DMS153 treated with DMSO at 0.1 percent for 48 hours (cell line): ENCODE measurements at regions not wholly inside any gene's neighbourhood (a gene's known extent, or its start where the extent isn't known, plus 50 kb on each side); places are given as distances from the start of the nearest gene placed in this dataset.
A peak's percentile ranks its signal among the peaks of the same experiment; 100 is the strongest.

Experiments used
- DNase-seq: peaks from one replicate; lab custom pipeline; 2025; ENCODE audit not compliant: unreplicated experiment; lab: John Stamatoyannopoulos, UW

DNA sequence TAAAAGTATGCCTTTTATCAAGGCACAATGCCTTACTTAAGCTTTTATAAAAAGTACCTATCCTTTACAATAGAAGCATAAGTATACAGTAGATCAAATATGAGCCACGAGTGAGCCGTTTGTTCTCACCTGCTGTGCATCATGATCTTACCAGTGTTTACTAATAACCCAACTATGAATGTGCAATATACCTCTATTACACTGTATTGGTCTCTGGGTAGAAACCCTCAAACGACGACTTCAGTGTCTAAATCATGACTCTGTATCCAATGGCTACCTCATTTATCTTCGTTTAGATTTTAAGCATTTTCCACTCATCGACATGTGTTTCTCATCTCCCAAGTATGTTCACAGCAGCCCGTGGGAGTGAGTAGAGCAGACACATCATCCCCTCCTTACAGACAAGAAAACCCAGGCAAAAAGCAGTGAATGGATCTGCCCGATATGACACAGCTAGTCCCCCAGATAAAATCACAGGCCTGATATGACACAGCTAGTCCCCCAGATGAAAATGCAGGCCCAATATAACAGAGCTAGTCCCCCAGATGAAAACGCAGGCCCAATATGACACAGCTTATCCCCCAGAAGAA, 279.8 kb downstream of the TNS1 start:
- no peak for DNase-seq

DNA sequence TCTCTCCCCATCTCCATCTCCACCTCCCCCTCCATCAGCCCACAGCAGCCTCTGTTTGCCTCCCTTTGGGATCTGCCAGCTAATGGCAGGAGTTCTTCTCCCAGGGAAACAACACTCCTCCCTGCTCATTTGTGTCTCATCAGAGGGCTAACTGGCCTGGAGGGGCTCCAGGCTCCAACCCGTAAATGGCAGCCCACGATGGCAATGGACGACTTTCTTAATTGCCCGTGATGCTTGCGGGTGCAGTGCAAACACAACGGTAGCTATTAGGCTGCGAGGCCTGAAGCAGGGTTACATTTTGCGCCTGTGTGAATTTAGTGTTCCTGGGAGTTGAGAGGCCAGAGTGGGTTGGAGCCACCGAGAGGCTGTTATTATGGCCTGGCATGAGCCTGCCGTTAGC, 285.1 kb downstream of the TNS1 start:
- no peak for DNase-seq

DNA sequence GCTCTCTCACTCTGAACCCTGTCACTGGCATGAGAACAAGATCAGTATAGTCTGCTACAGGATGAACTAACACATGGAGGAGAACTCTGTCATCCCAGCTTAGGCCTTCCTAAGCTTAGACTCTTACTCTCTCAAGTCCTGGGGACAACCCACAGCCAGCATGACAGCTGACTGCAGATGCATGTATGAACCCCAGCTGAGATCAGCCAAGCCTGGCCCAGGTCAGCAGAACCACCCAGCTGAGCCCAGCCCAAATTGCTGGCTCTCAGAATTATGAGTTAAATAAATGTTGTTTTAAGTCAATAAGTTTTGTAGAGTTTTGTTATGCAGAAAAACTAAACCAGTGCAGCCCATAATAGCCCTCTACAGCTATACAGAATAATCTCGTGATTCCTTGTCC, 287.3 kb downstream of the TNS1 start:
- no peak for DNase-seq

DNA sequence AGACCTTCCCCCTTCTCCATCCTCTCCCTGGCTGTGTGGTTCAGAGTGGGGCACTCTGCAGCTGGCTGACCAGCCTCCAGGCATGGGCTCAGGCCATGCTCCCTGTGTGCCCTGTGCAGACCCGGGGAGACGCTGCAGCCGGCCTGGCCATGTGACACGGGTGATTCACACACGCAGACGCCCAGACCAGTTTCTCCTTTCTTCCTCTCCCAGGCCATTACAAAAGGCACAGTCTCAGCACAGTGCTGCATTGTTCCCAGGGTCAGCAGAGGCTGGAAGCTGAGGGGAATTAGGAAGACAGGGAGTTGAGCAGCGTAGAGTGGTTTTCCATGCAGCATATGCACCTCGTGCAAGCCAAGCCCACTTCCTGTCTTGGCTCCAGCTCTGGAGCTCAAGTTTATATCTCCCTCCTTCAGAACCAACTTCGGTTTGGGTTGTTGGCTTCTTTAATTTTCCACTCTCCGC, 288.5 kb downstream of the TNS1 start:
- DNase-seq, result no peak

DNA sequence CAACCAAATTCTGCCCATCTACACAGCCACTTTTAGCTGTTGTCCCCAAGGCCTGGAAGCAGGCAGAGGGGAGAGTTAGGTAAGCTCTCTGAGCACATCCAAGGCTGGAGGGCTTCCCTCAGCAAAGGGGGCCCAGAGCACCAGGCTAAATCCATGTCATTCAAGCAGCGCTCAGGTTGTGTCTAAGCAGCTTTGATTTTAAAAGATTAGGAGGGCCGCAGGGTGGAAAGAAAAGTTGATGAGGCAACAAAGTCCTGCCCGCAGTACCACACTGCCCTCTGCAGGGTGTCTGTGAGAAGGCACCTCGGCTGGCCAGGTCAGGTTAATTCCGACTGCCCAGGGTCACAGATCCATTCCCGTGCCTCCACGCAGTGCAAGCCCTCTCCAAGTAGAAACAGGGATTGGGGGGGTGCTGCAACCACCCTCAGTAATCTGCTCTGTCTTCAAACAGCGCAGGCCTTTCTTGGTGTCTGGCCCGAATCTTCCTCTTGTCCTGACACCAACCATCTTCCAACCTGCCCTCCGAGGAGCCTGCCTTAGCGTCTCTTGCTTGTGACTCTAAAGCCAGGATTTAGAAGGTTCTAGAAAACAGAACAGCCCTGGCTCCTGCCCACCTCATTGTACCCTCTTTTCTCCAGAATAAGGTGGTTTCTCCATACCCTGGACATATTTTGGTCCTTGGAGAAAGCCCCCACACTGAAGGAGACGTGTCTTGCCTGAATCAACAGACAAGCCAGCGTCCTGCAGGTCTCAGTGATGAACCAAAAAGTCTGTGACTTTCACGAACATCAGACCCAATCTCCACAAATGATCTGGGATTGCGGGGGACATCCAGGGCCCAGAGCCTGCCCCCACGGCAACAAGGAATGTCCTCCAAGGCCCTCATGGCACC, 289.2 kb downstream of the TNS1 start:
- DNase-seq, result peak; percentile 44

DNA sequence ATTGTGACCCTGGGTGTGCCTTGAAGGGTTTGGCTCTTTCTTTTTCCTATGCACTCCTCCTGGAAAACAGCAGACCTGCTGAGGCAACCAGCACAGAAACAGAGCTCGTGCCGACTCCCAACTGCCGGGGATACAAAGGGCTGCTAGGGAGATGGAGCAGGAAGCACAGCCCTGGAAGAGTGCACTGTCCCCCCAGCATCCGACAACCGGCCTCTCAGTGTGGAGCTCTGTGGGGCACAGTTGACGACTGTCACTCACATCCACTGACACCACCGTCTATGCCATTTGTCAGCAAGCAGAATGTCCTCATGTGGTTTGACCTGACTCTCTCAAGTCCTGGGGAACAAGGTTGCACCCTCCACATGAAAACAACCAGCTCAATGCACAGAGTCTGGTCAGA, 290.4 kb downstream of the TNS1 start:
- no peak for DNase-seq

DNA sequence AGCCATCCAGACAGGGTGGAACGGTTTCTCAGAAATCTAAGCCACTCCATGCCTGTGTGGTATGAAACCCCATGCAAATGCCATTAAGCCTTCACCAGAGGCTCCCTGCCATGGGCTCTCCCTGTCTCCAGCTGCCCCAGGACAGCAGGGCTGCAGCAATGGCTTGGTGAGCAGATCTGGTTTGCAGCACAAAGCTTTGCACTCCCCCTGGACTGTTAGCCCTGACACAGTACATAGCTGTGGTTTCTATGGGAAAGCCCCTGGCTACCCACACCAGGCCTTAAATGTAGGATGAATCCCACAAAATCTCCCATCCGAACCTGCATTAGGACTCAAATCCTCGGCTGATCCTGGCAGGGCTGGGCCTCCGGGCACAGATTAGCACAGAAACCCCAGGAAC, 291.6 kb downstream of the TNS1 start:
- no peak for DNase-seq

DNA sequence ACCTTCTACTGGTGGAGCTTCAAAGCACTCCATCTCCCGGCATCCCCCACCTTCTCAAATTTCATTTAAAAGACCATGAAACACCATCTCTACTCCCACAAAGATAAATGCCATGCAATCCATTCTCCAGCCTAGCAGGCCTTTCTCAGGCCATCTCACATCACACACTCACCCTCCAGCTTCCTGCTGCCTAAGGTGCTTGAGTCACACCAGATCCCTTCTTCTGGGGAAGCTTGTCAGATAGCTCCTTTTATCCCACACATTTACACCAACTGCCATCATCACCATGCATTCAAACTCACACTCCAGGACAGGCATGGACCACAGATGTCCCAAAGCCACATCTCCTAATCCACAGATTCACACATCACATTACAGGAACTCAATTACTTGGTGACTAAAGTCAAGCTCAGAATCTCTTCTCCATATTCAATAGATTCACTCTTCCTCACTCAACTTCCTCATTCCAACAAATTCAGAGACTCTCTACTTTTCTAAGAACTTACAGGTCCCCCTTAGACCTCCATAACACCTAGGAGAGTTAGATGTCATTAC, 292.5 kb downstream of the TNS1 start:
- DNase-seq, result no peak

DNA sequence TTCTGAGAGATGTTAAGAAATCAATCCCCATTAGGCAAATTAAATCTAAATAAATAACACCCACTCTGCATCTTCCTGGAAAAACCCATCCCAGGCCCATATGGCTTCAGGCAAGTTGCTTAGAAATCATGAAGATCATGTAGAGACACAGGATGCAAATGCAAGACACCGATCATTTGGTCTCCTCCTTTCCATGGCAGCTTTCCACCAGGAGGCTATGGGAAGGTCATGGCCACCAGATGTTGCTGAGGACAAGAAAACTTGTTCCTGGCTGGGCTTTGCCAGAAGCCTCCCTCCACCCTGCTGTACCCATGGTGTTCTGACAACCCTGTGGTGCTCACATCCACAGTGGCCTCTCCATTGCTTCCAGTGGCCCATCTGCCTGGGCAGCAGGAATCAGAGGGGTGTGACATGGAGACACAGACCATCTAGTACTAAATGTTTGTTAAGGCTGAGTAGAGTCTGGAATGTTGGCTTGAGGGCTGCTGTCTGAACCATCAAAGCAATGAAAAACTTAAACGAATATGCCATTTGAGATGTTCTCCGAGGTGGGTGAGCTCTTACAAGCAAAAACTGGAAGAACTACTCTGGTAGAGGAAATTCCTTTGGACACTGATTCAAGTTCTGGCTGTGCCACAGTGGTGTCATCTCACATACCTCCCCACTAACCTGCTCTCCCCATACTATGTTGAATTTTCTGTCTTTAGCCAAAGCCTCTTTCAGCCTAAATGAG, 293.2 kb downstream of the TNS1 start:
- no peak for DNase-seq

DNA sequence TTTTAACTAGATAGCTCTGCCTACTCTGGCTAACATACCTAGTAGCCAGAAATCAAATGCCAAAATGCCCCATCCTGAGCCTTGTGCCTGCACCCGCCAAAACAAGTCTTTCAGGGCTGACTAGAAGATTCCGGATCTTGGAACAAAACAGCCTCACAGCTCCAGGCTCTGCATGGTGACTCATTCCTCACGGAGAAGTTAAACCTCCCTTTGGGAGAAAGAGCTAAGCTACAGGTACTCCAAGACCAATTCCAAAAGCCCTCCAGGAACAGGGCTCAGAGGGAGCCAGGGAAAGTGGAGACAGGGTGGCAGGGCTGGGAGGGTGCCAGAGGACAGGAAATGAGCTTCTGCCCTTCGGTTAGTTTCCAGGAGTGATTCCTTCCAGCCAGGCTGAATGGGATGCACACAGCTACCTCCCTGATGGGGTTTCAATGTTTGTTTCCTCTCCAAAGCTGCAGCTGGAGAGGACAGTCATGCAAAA, 295.6 kb downstream of the TNS1 start:
- DNase-seq, result peak; percentile 7

DNA sequence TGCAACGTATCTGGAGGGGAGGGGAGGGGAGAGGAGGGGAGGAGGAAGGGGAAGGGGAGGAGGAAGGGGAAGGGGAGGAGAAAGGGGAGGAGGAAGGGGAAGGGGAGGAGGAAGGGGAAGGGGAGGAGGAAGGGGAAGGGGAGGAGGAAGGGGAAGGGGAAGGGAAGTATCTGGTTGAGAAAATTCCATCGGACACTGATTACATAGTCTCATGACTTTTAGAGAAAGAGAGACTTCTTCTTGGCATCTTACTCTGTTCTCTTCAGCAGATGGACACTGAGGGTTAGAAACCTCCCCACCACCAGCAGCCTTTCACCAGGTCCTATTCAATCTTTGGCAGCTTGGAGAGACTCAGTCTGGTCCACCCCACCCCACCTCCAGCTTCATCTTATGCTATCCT, 296.3 kb downstream of the TNS1 start:
- no peak for DNase-seq

DNA sequence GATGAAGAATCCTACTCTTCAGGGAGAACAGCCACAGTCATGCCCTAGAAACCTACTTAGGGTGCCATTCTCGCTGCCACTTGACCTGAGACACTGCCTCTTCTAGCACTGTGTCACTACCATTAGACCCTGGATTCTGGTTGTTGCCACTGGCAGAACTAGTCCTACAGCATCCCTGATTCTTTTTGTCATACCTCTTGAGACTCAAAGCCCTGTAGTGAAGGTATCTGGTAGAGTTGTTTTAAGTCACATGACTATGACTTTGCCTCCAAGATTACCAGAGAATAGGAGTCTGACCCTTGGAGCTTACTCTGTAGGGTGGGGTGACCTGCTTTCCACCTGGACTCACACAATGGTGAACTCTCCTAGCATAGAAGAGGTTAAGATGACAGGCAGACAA, 296.7 kb downstream of the TNS1 start:
- no peak for DNase-seq

DNA sequence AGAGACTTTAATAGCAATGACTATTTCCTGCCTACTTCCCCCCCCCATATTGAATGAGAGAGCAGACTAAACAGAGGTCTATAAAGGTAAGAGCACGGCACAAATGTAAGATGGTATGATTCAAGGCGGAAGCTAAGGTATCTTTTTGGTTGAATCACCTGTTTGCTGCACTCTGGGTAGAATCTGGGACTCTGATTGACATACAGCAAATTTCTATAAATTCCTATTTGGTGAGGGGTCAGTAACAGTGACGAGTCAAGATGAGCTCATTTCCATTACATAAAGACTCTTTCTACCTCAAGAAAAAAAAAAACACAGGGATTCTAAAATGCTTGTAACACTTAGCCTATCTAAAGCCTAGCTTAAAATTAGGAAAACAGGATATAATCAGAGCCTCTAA, 297.3 kb downstream of the TNS1 start:
- DNase-seq, result no peak

DNA sequence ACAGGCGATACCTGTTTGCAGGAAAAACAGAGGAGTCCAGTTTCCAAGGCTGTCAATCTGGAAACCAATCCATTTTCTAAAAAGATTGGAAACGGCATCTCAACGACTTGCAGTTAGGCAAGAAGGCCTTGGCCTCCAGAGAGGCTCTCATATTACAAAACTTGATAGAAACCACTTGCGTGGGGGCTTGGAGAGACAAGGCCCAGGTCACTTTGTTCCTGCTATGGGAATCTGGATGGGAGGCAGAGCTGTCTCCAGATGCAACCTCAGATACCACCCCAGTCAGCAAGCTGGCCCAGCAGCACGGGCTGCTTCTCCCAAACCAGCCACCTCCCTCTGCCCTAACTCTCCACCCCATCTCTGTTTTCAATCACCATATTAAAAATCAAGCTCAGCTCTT, 298.8 kb downstream of the TNS1 start:
- no peak for DNase-seq

DNA sequence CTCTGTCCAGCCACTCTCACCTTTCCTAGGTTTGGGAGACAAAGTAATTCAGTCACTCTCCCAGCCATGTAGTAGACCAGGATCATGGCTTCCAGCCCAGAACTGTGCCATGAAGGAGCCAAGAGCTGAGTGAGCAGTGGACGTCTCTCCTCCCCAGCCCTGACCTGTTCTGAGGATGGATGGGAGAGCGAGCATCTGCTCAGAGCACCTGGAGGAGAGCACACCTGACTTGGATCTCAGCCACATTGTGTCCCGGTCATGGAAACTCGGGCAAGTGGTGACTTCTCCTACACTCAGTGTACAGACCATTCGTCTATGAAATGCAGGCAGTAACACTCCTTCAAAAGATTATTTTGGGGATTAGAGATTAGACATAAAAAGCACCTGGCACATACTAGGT, 299.7 kb downstream of the TNS1 start:
- no peak for DNase-seq

DNA sequence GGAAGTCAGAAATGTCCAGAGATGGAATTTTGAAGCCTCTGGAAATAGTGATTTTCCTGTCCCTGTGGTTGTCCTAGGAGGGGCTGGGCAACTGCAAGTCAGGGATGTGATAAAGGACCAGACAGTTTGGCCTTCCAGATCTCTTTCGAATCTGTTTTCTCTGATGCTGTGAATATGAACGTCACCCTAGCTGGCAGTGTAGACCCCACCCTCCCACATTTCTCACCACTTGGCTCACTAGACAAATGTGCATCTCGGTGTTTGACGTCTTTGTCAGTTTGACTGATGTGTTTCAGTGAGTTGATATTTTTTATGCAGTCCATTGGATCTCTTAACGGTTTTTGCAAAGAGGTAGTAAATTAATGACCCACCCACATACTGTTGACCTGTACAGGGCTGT, 301.2 kb downstream of the TNS1 start:
- no peak for DNase-seq

DNA sequence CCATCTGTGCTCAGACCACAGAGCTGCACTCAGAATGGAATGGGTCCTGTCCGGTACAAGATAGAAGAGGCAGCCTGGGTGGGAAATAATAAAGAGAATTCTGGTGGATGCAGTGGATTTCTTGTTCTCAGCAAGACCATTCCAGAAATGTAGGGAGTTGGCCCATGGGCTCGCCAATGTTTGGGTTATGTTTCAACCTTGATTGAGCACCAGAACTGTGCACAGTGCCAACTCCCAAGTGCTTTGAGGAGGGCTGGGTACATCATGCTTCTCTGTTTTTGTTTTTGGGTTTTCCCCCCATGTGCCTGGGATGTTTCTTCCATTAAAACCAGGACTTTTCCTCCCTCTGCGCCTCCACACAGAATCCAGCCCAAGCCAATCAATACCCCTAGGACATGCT, 304.1 kb downstream of the TNS1 start:
- no peak for DNase-seq

DNA sequence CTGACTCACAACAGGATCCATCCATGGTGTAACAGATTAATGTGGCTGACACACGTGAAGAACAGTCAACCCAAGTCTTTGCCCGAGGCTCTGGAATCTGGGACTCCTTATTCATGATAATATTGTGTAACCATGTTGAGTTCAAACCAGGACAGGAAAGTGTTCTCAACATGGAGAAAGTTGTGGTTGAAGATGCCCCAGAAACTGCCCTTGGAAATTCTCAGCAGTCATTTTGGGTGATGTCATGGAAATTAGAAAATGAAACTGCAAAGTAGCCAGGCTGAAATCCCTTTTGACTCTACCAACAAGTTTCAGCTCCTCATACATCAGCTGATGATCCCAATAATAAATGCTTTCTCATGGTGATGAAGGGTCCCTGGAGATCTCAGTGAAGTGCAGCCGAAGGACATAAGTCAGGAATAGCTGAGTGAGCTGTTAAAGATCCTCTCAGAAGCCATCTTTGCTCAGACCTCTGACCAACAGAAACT, 307.7 kb downstream of the TNS1 start:
- no peak for DNase-seq

DNA sequence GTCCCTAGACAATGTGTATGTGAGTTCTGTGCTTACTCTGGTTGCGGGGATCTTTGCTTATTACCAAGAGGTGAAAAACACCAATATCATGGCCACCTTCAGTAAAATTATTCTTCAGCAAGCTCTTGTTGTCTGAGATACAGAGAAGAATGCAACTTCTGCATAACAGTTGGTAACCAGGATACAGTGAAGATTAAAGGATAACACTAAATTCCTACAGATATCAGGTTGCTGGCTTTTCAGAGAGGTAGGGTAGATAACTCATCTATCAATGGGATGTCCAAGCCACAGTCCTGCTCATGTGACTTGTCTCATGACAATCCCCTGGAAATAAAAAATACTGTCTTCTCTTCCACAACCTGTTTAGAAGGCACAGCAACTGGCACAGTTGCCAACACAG, 308.5 kb downstream of the TNS1 start:
- no peak for DNase-seq

DNA sequence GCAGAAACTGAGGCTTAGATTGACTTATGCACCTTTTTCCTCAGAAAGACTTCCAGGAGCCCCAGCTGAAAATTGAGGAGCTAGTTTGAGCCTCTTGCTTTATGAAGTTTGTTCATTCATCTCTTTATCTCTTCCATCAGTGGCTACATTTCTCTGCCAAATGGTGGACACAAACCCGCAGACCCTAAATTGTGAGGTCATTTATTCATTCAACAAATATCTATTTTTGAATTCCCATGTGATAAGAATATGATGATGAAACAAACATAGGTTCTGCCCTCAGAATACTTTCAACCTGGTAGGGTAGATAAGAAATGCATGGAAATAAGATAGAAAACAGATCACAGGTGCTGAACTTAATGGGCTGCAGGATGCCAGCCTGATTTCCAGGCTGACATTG, 309.4 kb downstream of the TNS1 start:
- no peak for DNase-seq

DNA sequence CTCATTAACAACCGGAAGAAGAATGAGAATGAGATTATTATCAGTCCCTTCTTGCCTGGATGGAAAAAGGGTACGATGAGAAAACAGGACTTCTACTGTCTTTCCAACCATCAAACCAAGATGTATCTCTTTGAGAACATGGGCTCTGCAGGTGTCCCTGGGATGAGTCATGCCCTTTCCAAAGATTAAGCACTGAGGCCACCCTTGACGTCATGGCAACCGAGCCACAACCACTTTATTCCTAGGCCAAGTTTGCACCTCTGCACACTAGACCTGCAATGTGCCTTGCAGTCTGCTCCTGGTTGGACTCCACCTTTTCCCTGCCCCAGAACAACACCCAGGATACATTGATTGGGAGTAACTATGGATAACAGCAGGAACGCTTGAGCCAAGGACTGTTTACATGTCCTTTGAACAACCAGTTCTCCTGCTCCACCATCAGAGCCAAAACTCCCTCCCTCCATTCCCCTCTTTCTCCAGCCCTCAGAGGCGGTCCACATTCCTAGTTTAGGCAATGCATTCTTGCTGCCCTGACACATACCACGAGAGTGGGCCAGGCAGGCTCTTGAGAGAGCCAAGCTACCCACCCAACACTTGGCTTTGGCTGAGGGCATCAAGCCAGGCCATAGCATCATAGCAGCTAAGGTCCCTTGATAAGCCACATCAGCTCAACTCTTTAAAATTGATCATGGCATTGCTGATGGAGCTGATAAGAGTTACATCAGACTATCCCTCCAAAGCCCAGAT, 310.7 kb downstream of the TNS1 start:
- DNase-seq, result no peak
